ENCODE measurements at regions not wholly inside any gene's neighbourhood (a gene's known extent, or its start where the extent isn't known, plus 50 kb on each side); places are given as distances from the start of the nearest gene placed in this dataset.

DNA sequence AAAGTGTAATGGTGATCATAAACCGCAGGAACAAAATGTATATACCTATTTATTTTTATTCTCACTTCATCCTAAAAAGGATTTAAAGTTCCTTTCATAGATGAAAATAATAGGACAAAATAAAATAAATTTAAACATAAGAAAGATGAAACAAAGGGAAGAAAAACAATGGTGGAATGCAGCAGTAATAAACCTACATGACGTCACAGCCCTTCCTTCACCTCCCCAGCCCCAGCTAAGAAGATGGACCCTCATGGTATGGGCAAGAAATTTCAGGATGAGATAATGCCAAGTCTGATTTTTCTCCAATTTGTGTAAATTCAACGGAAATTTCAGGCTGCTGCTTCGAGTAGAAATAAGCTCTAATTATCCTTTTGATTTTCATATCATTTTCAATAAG lies 381.0 kb downstream of the LRIG3 start:
- Histone ChIP-seq H3K4me3 (ENCODE audit: low read depth, low read length) (no peak overlapping the region), H3K27me3 (ENCODE audit: control insufficient read depth, insufficient read depth, low read length) (no peaks in the 10 kb centered on the region), H3K36me3 (ENCODE audit: control insufficient read depth, insufficient read depth, low read length) (no peaks in the 10 kb centered on the region)
- TF ChIP-seq, protein P1, sequence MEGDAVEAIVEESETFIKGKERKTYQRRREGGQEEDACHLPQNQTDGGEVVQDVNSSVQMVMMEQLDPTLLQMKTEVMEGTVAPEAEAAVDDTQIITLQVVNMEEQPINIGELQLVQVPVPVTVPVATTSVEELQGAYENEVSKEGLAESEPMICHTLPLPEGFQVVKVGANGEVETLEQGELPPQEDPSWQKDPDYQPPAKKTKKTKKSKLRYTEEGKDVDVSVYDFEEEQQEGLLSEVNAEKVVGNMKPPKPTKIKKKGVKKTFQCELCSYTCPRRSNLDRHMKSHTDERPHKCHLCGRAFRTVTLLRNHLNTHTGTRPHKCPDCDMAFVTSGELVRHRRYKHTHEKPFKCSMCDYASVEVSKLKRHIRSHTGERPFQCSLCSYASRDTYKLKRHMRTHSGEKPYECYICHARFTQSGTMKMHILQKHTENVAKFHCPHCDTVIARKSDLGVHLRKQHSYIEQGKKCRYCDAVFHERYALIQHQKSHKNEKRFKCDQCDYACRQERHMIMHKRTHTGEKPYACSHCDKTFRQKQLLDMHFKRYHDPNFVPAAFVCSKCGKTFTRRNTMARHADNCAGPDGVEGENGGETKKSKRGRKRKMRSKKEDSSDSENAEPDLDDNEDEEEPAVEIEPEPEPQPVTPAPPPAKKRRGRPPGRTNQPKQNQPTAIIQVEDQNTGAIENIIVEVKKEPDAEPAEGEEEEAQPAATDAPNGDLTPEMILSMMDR (IDR thresholded peaks at IDR 0.05; ENCODE audit: insufficient read depth, low read length, severe bottlenecking), result no peak
- no peak for FAIRE-seq
- DNase-seq (ENCODE audit: low read depth), result no peak

DNA sequence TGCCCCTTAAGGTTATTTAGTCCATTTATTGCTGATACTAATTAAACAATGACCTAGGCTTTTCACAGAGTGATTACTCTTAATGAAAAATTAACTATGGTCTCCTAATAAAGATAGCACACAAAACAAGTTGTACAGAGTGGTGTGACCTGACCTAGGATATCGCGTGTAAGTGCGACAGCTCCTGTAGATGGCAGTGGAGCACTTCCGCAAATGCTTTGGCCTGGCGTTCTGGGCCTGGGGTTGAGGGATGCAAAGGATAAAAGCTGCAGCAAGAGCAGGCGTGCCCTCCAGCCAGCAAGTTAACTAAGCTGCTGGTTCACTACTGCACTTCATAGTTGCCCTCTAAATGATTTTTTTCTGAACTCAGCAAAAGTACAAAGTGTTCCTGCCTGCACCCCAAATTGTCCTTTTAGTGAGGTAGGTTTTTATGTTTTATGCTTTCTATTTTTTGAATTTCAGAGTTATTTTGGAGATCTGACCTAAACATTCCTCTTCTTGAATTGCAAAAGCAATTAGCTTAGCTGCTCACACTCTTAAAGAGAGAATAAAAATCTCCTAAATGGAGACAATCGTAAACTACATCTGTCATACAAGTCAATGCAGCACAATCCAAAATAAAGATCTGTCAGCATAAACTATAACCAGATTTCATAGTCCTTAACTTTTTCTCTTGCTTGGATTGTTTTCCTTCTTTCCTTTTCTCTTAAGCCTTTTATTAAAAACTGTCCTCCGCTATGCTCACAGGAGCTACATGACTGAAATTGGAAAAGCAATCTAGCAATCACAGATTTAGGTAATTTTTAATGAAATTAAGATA lies 379.6 kb downstream of the LRIG3 start:
- no peaks in the 10 kb centered on the region for H3K36me3 ChIP-seq (ENCODE audit: control insufficient read depth, insufficient read depth, low read length)
- TF ChIP-seq, protein P1 (IDR thresholded peaks at IDR 0.05; ENCODE audit: insufficient read depth, low read length, severe bottlenecking), result peak; percentile 86
- FAIRE-seq (no peak), DNase-seq (ENCODE audit: low read depth) (peak; percentile 75)
- no peaks in the 10 kb centered on the region for H3K27me3 ChIP-seq (ENCODE audit: control insufficient read depth, insufficient read depth, low read length)
- no peak overlapping the region for H3K4me3 ChIP-seq (ENCODE audit: low read depth, low read length)

DNA sequence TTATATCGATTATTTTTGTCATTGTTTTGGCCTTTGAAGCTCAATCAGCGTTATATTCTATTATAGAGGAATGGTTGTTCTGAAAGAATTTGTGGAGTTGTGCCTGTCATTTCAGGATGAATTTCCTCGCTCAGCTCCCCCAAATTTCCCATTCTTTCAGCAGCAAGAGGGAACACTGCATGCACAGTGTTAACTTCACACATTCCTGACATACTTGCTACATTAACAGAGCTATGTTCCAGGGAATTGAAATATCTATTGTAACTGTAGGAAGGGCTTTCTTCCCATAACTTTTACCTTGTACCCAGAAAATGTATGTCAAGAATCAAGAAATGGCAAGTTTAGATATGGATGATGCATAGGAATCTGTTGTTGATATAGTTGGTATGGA lies 379.0 kb downstream of the LRIG3 start:
- TF ChIP-seq, protein P1 (IDR thresholded peaks at IDR 0.05; ENCODE audit: insufficient read depth, low read length, severe bottlenecking), result no peak
- Histone ChIP-seq H3K4me3 (ENCODE audit: low read depth, low read length) (no peak overlapping the region), H3K27me3 (ENCODE audit: control insufficient read depth, insufficient read depth, low read length) (no peaks in the 10 kb centered on the region), H3K36me3 (ENCODE audit: control insufficient read depth, insufficient read depth, low read length) (no peaks in the 10 kb centered on the region)
- FAIRE-seq, result no peak
- DNase-seq (ENCODE audit: low read depth), result no peak

DNA sequence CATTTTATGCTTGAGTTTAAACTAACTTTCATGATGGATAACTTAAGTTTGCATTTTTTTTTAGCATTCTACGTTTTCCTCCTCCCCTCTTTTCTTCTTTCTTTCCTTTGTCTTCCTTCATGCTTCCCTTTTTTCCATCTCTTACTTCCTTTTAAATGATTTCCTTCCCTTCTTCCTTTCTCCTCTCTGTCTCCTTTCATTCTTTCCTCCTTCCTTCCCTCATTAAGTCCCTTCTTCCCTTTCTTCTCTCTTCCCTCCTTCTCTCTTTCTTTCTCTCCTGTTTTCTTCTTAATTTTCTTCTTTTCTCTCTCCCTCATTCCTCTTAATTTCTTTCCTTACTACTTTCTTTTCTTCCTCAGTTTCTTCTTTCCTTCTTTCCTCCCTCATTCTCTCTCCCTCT lies 376.0 kb downstream of the LRIG3 start:
- TF ChIP-seq, protein P1 (IDR thresholded peaks at IDR 0.05; ENCODE audit: insufficient read depth, low read length, severe bottlenecking), result no peak
- no peak overlapping the region for H3K4me3 ChIP-seq (ENCODE audit: low read depth, low read length)
- no peak for DNase-seq (ENCODE audit: low read depth)
- no peaks in the 10 kb centered on the region for H3K27me3 ChIP-seq (ENCODE audit: control insufficient read depth, insufficient read depth, low read length)
- FAIRE-seq, result no peak
- no peaks in the 10 kb centered on the region for H3K36me3 ChIP-seq (ENCODE audit: control insufficient read depth, insufficient read depth, low read length)

DNA sequence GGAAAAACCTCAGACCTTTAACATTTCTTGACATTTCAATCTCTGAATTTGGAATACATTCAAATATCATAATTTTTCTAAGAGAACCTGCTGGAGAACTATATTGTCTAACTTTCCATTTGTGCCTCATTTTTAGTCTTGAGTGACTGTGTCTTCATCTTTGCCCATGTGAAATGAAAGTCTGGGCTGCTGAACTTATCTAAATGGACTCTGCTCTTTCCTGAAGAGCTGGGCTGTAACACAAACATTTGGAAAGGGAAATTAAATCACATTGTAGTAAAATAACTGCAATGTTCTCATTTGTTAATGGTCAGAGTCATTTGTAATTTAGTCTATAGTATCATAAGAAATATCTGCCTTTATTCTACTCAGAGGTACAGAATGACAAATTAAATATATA lies 373.1 kb downstream of the LRIG3 start:
- FAIRE-seq, result no peak
- H3K27me3 ChIP-seq (ENCODE audit: control insufficient read depth, insufficient read depth, low read length), result no peaks in the 10 kb centered on the region
- H3K36me3 ChIP-seq (ENCODE audit: control insufficient read depth, insufficient read depth, low read length), result no peaks in the 10 kb centered on the region
- no peak for DNase-seq (ENCODE audit: low read depth)
- no peak overlapping the region for H3K4me3 ChIP-seq (ENCODE audit: low read depth, low read length)
- TF ChIP-seq, protein P1 (IDR thresholded peaks at IDR 0.05; ENCODE audit: insufficient read depth, low read length, severe bottlenecking), result no peak

DNA sequence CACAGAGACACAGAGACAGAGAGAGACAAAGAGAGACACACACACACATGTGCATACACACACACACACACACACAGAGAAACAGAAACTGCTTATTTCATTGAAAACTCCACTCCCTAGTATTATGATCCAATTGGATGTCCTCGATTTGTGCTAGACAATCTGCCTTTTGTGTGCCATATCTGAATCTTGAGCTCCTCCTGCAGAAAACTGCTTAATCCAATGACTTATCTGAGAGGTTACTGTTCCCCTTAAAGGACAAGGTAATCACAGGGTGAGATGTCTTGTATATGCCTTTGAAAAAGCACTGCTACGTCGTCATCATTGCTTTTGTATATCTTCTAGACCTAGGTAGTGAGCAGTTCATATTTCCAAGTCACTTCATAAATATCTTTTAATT lies 371.5 kb downstream of the LRIG3 start:
- DNase-seq (ENCODE audit: low read depth), result no peak
- Histone ChIP-seq H3K4me3 (ENCODE audit: low read depth, low read length) (no peak overlapping the region), H3K36me3 (ENCODE audit: control insufficient read depth, insufficient read depth, low read length) (no peaks in the 10 kb centered on the region), H3K27me3 (ENCODE audit: control insufficient read depth, insufficient read depth, low read length) (no peaks in the 10 kb centered on the region)
- TF ChIP-seq, protein P1 (IDR thresholded peaks at IDR 0.05; ENCODE audit: insufficient read depth, low read length, severe bottlenecking), result no peak
- no peak for FAIRE-seq

Data from bronchial epithelial cell (primary cell).